Renal pelvis (tissue), 1 donor: ENCODE measurements at regions not wholly inside any gene's neighbourhood (a gene's known extent, or its start where the extent isn't known, plus 50 kb on each side); places are given as distances from the start of the nearest gene placed in this dataset.

Source experiments
- DNase-seq: peaks from one replicate; pipeline ENCODE4 v3.0.0-alpha.2; 2013

DNA sequence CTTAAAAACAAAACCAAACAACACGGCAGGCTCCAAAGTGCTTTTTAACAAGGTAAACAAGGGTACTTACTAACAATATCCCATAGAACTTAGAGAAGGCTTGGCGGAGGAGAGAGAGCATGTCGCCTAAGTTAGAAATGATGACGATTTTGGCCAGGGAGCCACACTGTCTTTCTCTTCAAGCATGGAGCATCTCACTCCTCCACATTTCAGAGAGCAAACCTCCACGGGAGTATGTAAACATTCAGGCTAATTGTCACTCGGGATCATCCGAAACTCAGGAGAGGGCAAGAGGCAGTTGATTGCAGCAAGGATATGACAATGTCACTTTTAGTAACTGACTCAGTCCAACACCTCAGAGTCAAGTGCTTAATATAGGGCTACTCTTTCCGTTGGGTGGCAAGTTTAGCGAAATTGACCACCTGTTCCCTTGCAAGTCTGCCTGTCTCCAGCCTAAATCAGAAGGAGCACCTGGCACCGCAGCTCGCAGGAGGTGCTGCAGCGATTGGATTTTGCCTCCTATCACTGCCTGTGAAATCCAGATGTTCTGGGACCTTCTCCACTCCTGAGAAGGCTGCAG lies 65.8 kb upstream of the RPS6KA2 start:
- DNase-seq: no peak

DNA sequence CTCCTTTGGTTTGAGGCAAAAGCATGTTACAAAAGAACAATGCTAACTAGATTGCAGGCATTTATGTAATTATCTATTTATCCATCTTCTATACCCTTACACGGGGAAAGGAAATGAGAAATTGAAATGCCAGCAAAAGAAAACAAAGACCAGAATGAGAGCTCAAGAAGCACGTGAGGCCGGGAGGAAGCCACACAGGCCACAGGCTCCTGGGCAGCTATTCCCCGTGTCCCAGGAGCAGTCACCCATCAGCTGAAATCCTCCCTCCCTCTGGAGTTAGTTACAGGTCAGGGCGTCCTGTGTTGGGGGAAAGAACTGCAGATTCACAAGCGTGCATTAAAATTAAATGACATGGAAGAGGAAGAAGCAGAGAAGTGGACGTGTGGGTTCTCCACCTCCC lies 64.7 kb upstream of the RPS6KA2 start:
- no peak for DNase-seq

DNA sequence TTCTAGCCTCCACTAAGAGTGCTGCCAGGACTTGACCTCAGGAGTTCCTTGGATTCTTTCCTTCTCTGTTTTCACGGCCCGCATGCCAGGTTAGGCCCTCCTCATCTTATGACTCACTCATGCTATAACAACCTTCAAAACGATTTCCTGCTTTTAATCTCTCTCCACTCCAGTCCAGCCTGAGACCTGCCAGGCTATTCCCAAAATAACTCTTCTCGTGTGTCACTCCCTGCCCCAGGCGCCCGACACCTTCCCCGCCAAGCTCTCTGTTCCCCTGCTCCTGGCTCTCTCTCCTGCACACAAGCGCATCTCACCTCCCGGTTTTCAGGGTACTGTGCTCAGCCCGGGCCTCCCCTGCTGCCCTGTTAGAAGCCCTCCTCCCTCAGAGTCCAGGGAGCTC lies 64.1 kb upstream of the RPS6KA2 start:
- DNase-seq: no peak

DNA sequence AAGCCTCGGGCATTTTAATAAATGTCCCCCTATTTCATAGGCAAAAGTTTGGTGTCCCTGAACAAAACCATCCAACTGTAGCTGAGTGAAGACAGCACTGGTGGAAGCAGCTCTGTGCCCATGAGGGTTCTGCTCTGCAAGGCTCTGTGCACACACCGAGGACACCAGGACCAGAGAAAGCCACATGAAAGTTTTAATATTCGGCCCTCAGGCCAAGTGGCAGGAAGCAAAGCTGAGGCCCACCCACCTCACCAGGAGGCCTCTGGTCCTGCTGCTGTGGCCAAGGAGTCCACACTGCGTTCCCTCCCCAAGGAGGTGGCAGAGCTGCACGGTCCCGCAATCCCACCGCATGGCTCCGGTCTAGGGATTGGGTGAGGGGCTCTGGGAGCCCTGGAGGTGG lies 62.6 kb upstream of the RPS6KA2 start:
- no peak for DNase-seq

DNA sequence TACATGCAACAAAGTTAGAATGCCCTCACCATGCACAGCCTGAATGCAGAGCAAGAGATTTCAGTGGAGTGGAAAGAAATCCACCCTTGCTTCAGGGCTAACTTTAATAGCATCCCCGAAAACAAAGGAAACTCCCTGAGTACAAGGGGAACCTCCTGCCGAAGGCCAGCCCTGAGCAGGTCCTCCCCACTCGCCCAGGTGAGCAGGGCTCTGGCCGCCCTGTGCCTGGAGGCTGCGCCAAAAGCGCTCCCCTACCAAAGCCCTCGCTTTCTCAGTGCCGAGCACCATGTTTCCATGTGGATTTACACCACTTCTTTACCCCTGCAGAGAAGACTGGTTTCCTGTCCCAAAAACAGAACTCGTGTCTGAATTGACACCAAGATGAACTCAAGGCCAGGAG lies 61.9 kb upstream of the RPS6KA2 start:
- no peak for DNase-seq

DNA sequence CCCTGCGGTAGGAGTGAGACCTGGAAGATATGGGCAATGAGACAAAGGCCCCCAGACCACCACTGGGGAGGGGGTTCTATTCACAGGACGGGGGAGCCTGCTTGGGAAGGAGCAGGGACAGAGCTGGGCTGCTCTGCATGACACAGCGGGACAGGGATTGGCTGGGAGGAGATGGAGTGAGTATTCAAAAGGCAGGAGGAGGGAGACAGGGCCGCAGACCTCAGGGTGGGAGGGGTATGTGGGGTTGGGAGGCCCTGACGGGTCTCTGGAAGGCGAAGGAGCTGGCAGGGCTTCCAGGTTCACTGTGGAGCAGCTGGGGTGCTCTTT lies 60.8 kb upstream of the RPS6KA2 start:
- no peak for DNase-seq

DNA sequence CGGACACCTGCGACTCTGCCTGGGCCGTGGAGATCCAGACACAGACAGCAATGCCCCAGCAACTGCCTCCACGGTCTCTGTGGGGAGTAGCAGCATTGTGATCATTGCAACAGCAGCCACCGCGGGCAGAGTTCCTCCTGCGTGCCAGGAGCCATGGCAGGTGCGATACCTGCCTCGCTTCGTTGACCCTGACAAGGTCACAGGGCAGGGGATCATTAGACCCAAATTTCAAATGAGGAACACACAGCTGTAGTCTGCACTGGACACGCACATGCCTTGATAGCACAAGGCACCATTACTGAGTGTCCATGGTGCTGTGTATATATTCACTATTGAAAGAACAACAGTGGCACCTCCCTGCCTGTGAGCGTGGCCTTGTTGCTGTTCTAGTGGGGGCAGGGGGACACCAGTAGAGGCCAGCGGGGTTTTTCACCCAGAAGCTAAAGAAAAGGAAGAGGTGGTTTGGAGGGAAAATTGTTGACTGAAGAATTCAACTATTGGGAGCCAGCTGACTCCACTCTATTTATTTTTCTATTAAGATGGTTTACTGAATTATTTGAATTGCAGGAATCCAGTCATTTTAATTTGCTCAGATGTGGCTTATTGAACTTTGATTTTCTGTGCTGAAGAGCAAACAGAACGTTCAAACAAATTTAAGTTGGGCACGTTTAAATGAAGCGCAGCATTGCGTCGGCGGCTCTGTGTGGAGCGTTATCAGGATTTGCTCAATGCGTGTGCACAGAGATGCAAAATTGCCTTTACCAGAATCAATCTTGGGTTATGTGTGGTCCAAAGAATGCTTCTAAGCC lies 60.2 kb upstream of the RPS6KA2 start:
- no peak for DNase-seq

DNA sequence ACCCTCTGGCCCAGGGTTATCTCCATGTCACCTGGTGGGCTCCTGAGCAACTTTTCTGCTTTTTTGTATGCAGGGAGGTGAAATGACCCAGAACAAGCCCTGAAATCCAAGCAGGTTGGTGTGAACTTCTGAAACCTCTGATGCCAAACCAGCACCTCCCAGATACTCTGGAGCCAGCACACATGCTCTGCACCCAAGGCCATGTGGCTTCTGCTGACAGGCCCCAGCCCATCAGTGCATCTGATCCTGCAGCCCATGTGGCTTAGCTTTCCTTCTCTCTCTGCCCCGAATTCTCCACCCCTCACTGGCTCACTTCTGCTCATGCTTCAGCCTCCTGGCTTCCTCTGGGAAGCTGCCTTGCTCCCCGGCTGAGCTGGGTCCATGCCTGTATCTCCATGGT lies 59.3 kb upstream of the RPS6KA2 start:
- DNase-seq: no peak

DNA sequence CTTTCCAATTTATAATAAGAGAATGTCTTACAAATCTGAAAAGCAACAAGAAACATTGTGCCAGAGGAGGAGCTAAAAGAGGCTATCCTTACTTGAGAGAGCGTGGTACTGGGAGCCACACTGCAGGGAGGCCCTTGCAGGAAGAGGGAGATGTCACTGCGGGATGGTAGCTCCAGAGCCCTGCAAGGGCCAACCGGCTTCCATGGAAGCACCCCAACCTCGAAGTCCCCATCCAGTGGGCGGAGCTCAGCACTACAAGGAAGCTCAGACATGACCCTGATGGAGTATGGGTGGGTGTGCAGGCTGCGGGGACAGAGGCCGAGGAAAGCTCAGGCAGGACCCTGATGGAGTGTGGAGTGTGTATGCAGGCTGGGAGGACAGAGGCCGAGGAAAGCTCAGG lies 57.8 kb upstream of the RPS6KA2 start:
- no peak for DNase-seq

DNA sequence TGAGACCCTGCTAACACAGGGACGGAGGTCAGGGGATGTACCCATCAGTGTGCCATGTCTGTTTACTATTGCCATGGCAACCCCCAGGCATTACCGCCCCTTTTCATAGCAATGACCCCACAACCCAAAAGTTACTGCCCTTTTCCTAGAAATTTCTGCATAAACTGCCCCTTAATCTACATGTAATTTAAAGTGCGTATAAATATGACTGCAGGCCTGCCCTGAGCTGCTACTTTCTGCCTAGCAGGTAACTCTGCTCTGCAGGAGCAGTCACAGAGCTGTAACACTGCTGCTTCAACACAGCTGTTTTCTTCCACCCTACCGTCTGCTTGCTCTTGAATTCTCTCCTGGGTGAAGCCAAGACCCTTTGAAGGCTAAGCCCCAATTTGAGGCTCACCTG lies 57.1 kb upstream of the RPS6KA2 start:
- no peak for DNase-seq

DNA sequence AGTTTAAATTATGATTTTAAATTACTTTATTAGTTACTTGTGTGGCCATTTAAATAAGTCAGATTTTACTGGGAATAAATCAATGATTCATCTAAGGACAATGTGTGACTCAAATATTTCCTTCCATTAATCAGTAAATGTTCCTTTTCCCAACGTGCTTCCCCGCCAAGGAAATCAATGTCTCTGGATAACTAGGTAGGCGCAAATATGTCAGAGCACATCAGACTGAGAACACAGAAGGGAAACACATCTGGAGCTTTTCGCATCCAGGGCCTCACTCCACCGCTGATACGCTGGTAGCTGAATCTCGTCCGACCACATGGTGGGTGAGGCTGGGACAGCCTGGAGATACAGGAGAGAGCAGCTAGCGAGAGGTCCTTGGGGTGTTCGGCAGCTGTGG lies 56.4 kb upstream of the RPS6KA2 start:
- DNase-seq: no peak

DNA sequence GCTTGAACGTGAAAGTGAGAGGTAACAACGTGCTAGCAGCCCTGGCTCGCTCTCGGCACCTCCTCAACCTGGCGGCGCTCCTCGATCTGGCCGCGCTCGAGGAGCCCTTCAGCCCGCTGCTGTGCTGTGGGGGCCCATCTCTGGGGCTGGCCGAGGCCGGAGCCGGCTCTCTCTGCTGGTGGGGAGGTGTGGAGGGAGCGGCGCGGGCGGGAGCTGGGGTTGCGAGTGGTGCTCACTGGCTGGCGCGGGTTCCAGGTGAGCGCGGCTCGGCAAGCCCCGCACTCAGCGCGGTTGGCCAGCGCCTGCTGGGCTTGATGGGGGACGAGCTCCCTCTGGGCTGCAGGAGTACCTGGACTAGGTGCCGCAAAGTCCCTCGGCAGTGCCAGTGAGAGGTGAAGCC lies 52.5 kb upstream of the RPS6KA2 start:
- DNase-seq: no peak

DNA sequence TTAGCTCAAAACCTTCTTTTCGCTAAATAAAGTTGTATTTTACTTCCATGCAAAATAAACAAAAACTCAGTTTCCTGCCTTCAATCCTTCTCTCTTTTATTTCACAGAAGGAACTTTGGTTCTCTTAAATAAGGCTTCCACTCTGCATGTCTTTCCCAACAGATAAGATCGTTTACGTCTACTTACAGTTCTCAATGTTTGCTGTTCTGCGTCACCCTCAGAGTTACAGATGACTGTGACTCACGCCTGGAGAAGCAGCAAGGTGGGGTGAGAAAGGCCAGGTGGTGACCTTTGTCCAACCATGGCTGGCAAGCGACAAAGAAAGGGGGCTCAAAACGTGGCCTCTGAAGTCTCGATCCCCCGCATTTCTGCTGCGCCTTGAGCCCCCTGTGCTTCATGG lies 51.4 kb upstream of the RPS6KA2 start:
- no peak for DNase-seq

DNA sequence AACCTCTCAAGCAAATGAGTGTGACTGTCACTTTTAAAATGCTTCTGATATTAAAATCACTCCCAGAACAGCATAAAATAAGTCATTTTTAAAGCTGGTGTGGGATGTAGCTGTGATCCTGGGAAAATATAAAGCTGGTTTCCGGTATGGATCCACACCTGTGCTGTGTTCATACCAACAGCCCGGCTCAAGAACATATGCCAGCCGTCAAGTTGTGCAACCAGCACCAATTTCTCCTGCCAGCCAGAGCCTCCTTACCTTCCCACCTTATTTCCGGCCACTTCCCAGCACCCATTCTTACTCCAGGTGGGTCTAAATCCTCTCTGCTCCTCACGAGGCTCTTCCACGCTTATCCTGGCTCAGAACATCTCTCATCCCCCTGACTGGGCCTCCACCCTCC lies 50.9 kb upstream of the RPS6KA2 start:
- no peak for DNase-seq
